OCI-LY3 (cell line): ENCODE measurements at regions not wholly inside any gene's neighbourhood (a gene's known extent, or its start where the extent isn't known, plus 50 kb on each side); places are given as distances from the start of the nearest gene placed in this dataset.

Experiments
- CTCF ChIP-seq: fragments of 200-600, 300-600 bp; sonication (generic); IDR thresholded peaks from 2 replicates; pipeline ENCODE4 v1.5.1; 2014; ENCODE audit warnings: antibody characterized with exemption, low read length, low read depth
- EZH2phosphoT487 ChIP-seq: fragments of 200-600 bp; shearing (Covaris generic); IDR thresholded peaks from 2 replicates; pipeline ENCODE4 v1.6.1; 2018; ENCODE audit warnings: antibody characterized with exemption, mixed run types, low read depth

- no peak for TF ChIP-seq CTCF
- TF ChIP-seq EZH2phosphoT487: no peak
These were observed 120.5 kb downstream of the BMP2 start for GRCh38 chr20:6887966-6888365.
